Stimulated activated CD4-positive, alpha-beta T cell treated with anti-CD3 and anti-CD28 coated beads, Interleukin-1b, Interleukin-23, amount 100 ng/mL, for 1 hour (primary cell): ENCODE measurements at regions not wholly inside any gene's neighbourhood (a gene's known extent, or its start where the extent isn't known, plus 50 kb on each side); places are given as distances from the start of the nearest gene placed in this dataset.

ENCODE experiments used
- DNase-seq, 2 donors: peaks; one replicate each; pipeline ENCODE4 v3.0.0-alpha.2; 2020; ENCODE audit warnings: low read depth in 2 of 2

DNA sequence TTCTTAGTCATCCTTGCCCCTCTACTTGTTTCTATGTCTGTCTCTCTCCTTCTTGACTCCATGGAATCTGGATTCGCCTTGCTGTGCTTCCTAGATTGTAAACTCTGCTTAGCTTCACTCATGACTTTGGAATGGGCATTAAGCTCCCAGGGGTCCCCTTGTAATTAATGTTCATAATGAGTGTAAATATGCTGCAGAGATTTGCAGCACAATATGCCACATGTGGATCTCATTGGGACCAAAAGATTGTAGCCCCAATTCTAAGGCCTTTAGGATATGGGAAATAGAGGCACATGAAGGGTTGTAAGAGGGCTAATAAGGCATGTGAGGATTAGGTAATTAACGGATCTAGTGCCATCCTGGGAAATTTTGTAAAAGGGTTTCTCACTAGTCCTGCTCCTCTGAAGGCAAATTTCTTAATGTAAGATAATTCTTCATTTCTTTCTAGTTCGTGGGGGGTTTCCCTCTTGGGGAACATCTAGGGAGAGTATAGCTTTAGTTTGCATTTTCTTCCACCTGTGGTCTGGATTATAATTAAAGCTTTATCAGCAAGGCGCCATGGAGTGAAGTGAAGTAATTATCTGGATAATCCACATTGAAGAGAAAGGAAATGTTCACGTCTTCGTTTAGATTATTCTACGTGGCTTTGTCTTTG is 659.2 kb upstream of the PLXNA2 start:
- DNase-seq = no peak

DNA sequence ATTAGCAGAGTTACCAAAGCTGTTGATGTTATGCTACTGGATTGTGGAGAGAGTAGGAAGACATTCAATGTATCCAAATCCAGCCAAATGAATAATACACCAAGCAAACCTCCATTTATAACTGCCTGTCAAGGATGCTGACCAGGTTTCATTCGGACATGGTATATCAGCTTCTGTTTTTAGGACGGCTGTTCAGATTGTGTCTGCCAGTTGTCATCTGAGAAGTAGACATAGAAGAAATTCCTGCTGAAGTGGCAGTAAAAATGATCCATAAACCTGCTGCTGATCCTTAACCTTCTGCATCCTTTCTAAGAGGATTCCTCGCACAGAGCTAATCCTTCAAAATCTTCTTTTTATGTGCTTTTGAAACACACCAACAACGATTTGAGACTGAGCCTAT is 663.6 kb upstream of the PLXNA2 start:
- no peak for DNase-seq

GRCh38 chr1:208909011-208909984 is 665.1 kb upstream of the PLXNA2 start:
- DNase-seq = no peak

- no peak for DNase-seq
Observed at GRCh38 chr1:208910161-208910560, 666.0 kb upstream of the PLXNA2 start.

- no peak for DNase-seq
Observed at GRCh38 chr1:208917281-208917680, 666.2 kb upstream of the CAMK1G start.

GRCh38 chr1:208917723-208918122 is 665.8 kb upstream of the CAMK1G start:
- no peak for DNase-seq

GRCh38 chr1:208918160-208918559 is 665.4 kb upstream of the CAMK1G start:
- DNase-seq = no peak

DNA sequence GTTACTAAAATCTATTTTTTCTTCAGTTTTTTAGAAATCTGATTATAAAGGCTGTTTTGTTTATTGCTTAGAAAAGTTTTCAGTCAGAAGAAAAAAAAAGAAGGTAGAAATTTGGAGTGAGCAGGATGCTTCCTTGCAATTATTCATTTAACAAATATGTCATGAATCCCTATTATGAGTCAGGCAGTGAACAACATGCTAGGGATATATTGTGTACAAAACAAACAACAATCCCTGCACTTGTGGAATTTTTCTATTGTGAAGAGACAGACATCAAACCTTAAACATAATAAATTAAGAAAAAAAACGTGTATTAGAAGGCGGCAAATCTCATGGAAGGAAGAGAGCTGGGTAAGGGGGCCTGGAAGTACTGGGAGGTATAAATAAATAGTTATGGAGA is 664.1 kb upstream of the CAMK1G start:
- DNase-seq = no peak

DNA sequence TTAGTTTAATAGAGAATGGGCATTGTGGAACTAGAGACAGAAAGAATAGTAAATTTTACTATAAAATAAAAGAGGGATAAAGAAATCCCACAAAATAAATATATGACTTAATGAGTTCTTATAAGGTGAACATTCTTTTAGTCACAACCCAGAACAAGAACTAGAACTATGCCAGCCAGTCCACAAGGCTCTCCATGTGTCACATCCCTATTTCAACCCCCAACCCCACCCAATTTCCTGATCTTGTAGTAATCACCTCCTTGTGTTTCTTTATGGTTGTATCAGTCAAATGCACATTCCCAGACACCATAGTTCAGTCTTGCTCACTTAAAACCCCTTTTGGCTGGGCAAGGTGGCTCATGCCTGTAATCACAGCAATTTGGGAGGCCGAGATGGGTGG is 662.3 kb upstream of the CAMK1G start:
- no peak for DNase-seq

GRCh38 chr1:208923456-208923855 is 660.1 kb upstream of the CAMK1G start:
- DNase-seq = no peak

DNA sequence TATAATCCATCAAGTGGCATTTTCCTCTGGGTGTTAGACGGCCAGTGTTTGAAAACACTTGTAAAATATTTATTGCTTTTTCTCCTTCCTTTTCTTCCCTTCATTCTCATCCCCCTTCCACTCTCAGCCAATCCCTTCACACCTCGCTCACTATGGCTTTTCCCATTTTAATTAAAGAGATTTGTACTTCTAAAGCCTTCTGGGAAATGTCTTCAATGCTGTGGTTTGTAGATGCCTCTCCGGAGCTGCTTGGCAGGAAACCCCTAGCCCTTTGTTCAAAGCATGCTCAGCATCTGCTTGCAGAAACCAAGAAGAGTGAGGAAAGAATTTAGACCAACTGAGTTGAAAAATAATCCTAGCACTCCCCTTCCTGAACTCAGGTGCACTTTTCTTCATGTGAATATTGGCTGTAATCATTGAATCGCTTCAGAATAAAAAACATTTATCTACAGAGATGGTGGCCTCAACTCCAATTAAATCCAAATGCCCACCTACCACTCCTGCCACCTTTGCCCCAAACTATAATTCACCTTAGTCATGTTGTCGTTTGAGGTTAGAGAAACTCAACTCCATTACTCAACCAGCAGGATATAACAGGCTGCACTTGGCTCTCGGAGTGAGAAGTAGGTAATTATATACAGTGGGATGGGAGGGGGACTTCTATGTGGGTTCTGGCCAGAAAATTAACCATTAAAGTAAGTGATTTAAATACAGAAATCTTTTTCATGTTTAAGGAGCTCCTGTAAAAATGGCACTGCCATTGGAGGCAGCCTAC is 659.4 kb upstream of the CAMK1G start:
- no peak for DNase-seq

DNA sequence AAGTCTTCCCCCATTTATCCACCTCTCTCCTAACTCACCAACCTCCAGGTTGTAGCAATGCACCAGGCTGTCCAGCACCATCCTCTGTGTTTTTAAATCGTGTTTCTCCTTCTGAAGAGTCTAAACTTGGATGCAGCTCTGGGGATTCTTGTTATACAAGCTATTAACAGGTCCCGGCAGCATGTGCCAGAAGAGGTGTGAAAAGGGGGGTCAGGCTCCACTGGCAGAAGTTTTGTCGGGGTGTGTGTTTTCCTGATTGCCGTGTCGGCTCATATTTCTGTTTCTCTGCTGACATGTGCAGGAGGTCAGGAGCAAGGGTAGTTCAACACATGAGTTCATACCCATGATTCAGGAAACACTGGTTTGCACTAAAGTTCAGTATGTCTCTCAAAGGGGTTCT is 658.6 kb upstream of the CAMK1G start:
- DNase-seq = no peak

- DNase-seq = no peak
Observed at GRCh38 chr1:208928349-208929010, 655.0 kb upstream of the CAMK1G start.

GRCh38 chr1:208929575-208929974 is 653.9 kb upstream of the CAMK1G start:
- DNase-seq = no peak

DNA sequence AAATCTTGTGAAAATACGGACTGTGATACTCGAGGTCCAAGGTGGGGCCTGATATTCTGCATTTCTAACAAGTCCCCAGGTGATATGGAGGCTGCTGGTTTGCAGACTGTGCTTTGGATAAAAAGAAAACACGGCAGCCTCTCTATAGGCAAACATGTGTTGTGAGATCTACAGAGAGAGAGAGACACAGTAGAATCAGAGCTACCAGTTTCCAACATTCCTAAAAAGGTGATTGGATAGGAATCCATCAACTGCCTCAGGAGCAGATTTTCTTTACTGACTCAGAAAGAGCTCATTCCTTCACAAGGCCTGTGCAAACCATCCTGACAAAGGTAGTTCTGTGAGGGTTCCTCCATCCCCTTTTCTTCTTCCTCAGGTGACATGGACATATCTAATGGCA is 651.6 kb upstream of the CAMK1G start:
- no peak for DNase-seq

DNA sequence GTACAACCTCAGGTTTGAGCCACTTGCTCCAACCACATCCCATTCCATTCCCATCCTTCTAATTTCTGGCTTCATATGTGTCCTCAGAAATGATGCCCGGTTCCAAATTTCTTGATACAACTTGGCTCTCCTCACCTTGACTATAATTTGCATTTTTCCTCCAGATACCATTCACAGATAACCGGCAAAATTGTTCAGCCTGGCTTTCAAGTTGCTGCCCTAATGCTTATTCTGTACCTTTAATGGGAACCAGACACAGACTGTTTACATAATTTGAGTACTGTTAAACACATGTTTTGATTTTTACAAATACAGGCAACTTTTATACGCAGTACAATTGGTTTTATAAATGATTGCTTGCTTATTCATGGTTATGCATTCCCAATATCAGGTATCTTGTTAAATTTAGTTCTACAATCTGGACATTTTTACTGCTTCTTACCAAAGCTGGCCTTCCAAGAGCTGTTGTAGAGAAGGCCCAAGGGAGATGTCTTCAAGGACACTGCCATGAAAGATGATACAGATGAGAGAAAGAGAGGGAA is 649.5 kb upstream of the CAMK1G start:
- no peak for DNase-seq

DNA sequence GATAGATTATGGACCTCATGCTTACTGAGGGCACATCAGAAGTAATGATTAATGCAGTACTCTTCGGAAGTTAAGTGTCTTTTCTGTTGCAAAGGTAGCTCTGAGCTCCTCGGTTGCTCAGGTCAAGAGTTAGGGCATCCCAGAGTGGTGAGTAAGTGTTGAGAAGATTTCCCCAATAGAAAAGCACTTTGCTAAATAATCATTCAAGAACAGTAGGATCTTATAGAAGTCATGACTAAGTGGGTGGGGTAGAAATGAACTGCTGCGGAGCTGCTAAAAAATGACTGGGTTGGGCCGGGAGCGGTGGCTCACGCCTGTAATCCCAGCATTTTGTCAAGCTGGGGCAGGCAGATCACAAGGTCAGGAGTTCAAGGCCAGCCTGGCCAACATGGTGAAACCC is 648.6 kb upstream of the CAMK1G start:
- DNase-seq = no peak

GRCh38 chr1:208935517-208936187 is 647.9 kb upstream of the CAMK1G start:
- no peak for DNase-seq

DNA sequence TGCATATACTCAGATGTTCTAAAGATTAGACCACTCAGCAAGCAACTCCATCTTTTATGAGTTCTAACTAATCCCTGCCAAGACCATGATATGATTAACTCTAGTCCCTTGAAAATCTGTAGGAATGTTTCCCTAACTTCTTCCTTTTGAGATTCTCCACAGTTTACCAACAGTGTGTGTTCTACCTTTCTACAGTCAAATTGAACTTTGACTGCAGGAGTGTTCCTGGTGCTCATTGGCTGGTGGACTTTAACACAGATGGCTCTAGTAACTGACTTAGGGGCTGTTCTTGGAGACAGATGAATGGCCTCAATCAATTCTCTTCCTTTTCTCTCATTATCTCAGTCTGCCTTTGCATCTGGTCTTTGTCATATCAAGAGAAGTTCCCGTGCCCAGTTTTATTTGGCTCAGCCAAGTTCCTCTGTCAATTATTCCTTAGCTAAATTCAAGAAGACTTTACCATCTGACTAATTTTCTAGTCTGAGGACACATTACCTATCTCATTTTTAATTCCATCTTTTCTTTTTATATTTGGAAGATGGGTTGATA is 643.9 kb upstream of the CAMK1G start:
- no peak for DNase-seq

GRCh38 chr1:208942394-208943130 is 641.0 kb upstream of the CAMK1G start:
- DNase-seq = no peak
